Dedifferentiated amniotic fluid mesenchymal stem cell (primary cell): ENCODE measurements at regions not wholly inside any gene's neighbourhood (a gene's known extent, or its start where the extent isn't known, plus 50 kb on each side); places are given as distances from the start of the nearest gene placed in this dataset.
"Not testable (repeated sequence)": the region's sequence is repeated elsewhere in the genome, so short reads cannot be mapped to it uniquely, and the experiment has no call there.

ENCODE experiments used
- DNase-seq: peaks from one replicate; pipeline ENCODE4 v3.0.0-alpha.2; 2016; ENCODE audit errors: extremely low spot score

GRCh38 chr7:68224041-68224741, 1227.6 kb downstream of the TYW1 start:
- no peak for DNase-seq

DNA sequence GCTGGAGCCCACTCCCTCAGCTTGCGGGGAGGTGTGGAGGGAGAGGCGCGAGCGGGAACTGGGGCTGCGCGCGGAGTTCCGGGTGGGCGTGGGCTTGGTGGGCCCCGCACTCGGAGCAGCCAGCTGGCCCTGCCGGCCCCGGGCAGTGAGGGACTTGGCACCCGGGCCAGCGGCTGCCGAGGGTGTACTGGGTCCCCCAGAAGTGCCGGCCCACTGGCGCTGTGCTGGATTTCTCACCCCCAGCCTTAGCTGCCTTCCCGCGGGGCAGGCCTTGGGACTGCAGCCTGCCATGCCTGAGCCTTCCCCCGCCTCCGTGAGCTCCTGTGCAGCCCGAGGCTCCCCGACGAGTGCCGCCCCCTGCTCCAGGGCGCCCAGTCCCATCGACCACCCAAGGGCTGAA, 1234.4 kb downstream of the TYW1 start:
- DNase-seq = not testable (repeated sequence)

DNA sequence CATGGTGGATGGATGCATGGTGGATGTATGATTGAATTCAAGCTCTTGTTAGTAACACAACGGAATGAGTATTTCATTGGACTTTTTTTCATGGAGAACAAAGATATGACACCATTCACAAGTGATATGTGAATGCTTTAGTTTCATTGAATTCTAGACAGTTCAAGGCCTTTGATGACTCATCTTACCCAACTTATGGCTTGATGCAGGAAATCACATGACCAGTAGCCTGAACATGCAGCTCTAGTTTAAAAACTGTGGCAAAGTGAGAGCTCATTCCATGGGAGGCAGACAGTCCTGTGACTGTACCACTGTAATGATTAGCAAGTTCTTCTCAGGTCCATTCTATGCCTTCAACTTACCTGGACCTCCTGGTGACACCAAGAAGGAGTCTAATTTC, 1239.3 kb downstream of the TYW1 start:
- no peak for DNase-seq

- no peak for DNase-seq
Observed at GRCh38 chr7:68238204-68238805, 1241.7 kb downstream of the TYW1 start.

GRCh38 chr7:68243128-68243527, 1246.5 kb downstream of the TYW1 start:
- DNase-seq = no peak

- DNase-seq = no peak
Observed at GRCh38 chr7:68244389-68244788, 1247.8 kb downstream of the TYW1 start.

GRCh38 chr7:68245688-68246087, 1249.1 kb downstream of the TYW1 start:
- no peak for DNase-seq

- no peak for DNase-seq
Observed at GRCh38 chr7:68246189-68246633, 1249.6 kb downstream of the TYW1 start.

DNA sequence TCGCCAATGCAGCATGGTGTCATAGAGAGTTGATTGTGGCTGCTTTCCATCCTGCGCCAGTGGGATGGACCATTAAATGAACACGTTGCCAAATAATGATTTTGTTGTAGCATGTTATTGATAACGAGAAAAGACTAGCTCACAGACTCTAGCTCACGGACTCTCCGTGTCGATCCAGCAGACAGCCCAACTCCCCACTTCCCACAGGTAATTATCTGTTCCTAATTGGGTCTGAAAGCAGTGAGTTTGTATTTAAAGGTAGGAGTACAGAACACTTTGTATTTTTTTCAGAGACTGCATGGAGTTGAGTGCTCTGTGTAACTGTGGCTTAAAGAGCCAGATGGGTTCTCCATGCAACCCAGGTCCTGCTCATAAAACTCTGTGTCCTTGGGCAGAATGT, 1250.5 kb downstream of the TYW1 start:
- DNase-seq = no peak

DNA sequence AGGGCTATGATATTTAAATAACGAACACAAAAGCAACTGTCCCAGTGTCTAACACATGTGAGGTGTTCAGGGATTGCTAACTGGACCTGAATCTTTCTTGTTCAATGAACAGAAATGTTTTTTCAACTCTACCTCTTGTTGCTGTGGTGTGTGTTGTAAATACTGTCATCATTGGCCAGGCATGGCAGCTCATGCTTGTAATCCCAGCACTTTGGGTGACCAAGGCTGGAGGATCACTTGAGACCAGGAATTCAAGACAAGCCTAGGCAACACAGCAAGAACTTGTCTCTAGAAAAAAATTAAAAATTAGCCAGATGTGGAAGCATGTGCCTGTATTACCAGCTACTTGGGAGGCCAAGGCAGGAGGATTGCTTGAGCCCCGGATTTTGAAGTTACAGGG, 1250.9 kb downstream of the TYW1 start:
- DNase-seq = no peak

- no peak for DNase-seq
Observed at GRCh38 chr7:68248973-68249372, 1252.3 kb downstream of the TYW1 start.

DNA sequence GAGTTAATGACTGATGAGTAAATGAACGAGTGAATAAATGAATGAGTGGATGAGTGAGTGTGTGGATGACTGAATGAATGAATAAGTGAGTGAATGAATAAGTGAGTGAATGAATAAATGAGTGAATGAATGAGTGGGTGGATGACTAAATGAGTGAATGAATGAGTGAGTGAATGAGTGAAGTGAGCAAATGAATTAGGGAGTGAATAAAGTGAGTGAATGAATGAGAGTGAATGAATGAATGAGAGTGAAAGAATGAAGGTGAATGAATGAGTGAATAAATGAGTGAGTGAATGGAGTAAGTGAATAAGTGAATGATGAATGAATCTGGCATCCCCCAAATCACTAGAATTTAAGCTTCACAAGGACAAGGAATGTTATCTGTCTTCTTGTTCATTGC, 1253.0 kb downstream of the TYW1 start:
- no peak for DNase-seq

GRCh38 chr7:68250143-68250542, 1253.5 kb downstream of the TYW1 start:
- no peak for DNase-seq

DNA sequence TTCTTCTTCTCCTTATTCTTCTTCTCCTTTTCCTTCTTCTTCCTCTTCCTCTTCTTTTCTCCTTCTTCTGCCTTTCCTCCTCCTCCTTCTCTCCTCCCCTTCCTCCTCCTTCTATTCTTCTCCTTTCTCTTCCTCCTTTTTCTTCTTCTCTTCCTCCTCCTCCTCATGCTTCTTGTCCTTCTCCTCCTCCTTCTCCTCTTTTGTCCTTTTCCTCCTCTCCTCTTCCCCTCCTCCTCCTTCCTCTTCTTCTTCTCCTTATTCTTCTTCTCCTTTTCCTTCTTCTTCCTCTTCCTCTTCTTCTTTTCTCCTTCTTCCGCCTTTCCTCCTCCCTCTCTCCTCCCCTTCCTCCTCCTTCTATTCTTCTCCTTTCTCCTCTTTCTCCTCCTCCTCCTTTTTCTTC, 1258.2 kb downstream of the TYW1 start:
- DNase-seq = not testable (repeated sequence)

- DNase-seq = no peak
Observed at GRCh38 chr7:68256295-68256694, 1259.7 kb downstream of the TYW1 start.

DNA sequence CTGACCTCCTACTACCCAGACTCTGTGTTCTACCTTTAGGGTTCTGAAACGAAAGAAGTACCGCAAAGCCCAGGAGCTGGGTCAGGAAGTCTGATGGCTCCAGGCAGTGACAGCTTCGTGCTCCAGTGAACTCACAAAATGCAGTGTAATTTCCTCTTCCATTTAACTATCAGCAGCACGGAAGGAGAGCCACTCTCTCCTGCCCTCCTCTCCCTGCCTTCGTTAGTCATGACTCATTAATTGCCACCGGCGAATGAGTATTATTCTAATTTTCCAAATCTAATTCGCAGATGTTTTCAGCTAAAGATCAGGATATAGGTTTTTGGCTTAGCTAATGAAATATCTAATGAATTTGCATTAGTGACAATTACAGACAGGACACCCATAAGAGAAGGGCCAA, 1262.0 kb downstream of the TYW1 start:
- no peak for DNase-seq

DNA sequence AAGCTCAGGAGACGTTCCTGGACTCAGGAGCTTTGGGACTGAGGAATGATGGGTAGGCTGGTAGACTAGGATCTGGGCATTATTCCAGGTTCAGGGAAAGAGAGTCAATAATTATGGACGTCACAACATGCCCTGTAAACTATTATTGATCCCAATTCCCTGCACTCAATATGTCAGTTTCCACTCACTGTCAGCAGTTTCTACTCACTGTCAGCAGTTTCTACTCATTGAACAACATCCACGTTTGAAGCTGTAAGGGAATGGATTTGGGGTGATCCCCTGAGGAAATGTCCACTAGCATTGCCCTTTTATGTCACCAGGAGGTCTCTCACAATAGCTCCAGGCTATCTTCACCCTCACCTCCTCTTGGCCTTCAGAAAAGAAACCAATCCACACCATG, 1268.6 kb downstream of the TYW1 start:
- no peak for DNase-seq

DNA sequence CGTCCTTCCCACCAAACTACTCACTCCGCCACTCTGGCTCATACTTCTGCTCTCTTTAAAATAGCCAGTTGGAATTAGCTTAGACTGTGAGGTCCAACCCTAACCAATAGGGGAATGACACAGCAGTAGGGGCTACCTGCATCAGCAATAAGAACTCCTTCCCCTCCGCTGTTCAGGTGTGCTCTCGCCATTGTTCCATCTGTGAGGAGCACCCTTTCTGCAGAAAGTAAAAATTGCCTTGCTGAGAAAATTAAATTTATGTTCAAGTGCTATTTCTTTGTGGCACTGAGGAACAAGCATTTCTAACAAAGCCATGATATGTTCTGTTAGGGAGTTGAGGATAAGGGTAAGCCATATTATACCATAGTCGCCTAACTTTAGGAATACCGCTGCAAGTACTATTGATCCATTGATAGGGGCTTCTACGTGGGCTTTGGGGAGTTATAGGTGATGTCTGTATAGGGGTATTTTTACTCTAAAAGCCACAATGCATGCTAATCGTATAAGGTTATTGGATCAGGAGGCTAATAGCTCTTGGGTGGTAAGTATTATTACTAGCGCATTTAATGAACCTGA, 1269.5 kb downstream of the TYW1 start:
- no peak for DNase-seq

- DNase-seq = no peak
Observed at GRCh38 chr7:68267486-68267885, 1270.9 kb downstream of the TYW1 start.

DNA sequence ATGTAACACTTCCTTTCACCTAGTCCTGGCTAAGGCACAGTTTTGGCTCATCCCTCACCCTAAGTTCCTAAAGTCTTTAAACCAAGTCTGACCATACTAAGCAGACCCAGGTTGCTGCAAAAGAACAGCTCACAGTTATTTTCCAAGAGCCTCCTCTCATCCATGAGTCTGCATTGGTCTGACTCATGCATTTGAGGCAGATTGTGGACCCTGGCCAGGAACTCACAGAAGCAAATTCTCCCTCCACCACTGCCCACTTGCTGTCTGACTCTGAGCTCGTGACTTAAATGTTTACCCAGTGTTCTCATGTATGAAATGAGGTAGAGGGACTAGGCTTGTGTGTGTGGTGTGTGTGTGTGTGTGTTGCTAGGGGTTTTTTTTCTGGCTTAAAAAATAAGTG, 1272.8 kb downstream of the TYW1 start:
- DNase-seq = peak; percentile 79

DNA sequence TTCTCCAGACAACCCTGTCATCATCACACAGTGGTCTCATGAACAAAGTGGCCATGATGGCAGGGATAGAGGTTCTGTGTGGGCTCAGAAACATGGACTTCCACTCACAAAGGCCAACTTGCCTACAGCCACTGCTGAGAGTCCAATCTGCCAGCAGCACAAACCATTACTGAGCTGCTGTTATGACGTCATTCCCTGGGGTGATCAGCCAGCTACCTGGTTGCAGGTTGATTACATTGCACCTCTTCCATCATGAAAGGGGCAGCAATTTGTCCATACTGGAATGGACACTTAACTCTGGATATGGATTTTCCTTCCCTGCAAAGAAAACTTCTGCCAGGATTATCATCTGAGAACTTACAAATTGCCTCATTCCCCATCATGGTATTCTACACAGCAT, 1275.9 kb downstream of the TYW1 start:
- DNase-seq = no peak

DNA sequence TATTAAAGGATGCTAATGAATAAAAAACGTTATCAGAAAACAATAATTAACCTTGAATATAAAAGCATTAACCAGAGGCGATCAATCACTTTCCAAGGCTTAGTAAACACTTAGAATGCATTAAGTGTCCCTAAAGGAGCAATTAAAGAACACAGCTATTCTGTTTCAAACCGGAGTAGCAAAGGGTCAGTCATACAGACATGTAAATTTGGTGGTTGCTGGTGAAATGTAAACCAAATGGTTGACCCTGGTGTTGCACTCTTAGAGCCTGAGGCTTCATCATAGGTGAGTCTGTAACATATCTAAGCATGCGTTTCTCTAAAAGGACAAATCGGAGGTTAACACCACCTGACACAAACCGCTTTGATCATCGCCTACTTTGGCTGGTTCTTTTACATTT, 1280.1 kb downstream of the TYW1 start:
- DNase-seq = no peak

GRCh38 chr7:68279827-68280400, 1283.3 kb downstream of the TYW1 start:
- DNase-seq = no peak
